Renal cortex interstitium (tissue), 11 donors: ENCODE measurements at regions not wholly inside any gene's neighbourhood (a gene's known extent, or its start where the extent isn't known, plus 50 kb on each side); places are given as distances from the start of the nearest gene placed in this dataset.

Experiments used
- DNase-seq, 11 donors: peaks; one replicate each; pipeline ENCODE4 v3.0.0-alpha.2; 2013; ENCODE audit warnings: low read depth in 9 of 11, low spot score in 4 of 11; ENCODE audit errors: extremely low read depth in 1 of 11

DNA sequence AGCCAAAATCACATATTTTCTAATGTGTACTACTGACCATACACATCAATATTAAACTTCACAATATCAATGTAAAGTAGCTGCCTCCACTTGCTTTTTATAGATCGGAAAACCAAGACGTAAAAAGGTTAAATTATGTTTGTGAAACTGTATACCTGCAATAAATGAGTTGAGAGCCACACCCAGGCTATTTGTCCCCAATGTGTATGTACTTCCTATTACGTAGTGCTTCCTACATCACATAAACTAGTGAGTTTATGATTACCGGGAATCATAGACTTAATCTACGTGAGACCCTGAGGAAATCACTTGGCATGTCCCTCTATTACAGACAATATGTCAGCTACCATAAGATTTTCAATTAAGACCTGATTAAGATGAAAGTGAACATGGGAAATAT, 903.4 kb downstream of the RAB28 start:
- no peak for DNase-seq

- no peak for DNase-seq
These were observed 905.0 kb downstream of the RAB28 start for GRCh38 chr4:12579172-12579571.

GRCh38 chr4:12576409-12576808, 907.7 kb downstream of the RAB28 start:
- DNase-seq: no peak

- DNase-seq: peak in 3 of 11 donors; percentile 18 to 29 (median 20)
These were observed 910.4 kb downstream of the RAB28 start for GRCh38 chr4:12573716-12574115.

- DNase-seq: no peak
These were observed 921.5 kb downstream of the RAB28 start for GRCh38 chr4:12562476-12563140.

GRCh38 chr4:12562021-12562420, 922.1 kb downstream of the RAB28 start:
- DNase-seq: peak in 1 of 11 donors; percentile 9

- DNase-seq: no peak
These were observed 929.1 kb downstream of the RAB28 start for GRCh38 chr4:12555011-12555410.

- DNase-seq: no peak
These were observed 935.5 kb downstream of the RAB28 start for GRCh38 chr4:12548678-12549077.

- DNase-seq: no peak
These were observed 938.3 kb downstream of the RAB28 start for GRCh38 chr4:12545812-12546211.

- DNase-seq: no peak
These were observed 946.0 kb downstream of the RAB28 start for GRCh38 chr4:12538162-12538561.

GRCh38 chr4:12534684-12535083, 949.5 kb downstream of the RAB28 start:
- no peak for DNase-seq

DNA sequence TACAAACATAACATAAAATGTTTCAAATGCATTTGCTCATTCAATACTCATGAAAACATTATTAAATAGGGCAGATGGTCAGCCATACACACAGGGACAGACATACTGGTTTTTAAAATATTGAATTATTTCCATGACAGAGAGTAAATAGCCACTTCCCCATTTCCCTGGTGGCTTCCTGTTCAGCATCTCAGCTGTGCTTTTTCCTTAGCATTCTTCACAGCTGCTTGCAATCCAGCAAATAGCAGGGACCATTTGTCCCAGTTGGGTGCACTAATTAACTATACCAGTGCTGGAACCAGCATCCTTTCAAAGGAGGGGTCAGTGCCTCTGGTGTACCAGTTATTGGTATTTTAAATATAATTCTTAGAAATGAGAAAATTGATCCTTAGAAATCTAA, 964.7 kb downstream of the RAB28 start:
- DNase-seq: no peak

GRCh38 chr4:12507868-12508481, 976.2 kb downstream of the RAB28 start:
- DNase-seq: no peak

GRCh38 chr4:12500409-12500808, 983.7 kb downstream of the RAB28 start:
- DNase-seq: no peak

DNA sequence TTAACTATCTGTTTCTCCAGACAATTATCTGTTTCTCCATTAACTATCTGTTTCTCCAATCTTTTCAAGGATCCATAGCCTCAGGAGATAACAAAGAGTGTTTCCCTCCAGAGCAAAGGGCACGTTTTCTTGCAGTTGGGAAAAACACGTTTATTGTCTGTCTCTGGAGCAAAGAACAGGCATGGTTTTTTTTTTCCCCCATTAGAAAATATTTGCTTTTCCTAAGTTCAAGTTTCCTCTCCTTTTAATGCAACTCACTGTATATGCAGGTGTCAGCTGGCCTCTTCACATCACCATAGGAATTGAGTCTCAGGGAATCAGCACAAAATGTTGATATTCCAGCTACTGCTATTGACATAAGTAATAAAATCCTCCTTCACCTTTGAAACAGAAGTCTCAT, 984.4 kb downstream of the RAB28 start:
- DNase-seq: no peak

DNA sequence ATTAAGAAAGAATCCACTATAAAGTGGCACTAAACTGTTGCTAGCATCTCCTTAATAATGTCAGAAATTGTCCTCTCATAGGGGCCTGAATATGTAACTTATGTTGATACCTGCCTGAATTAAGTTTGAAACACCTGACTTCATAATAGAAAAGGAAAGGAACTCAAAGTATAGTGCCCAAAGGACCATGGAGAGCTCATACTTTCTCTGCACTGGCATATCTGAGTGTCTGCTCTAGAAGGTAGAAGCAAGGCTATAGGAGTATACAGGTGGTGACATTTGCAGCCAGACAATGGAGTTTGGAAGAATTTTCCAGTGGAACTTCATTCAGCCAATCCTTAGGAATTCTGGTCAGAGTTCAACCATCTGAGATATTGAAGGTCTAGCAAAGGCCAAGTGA, 988.9 kb downstream of the RAB28 start:
- no peak for DNase-seq

DNA sequence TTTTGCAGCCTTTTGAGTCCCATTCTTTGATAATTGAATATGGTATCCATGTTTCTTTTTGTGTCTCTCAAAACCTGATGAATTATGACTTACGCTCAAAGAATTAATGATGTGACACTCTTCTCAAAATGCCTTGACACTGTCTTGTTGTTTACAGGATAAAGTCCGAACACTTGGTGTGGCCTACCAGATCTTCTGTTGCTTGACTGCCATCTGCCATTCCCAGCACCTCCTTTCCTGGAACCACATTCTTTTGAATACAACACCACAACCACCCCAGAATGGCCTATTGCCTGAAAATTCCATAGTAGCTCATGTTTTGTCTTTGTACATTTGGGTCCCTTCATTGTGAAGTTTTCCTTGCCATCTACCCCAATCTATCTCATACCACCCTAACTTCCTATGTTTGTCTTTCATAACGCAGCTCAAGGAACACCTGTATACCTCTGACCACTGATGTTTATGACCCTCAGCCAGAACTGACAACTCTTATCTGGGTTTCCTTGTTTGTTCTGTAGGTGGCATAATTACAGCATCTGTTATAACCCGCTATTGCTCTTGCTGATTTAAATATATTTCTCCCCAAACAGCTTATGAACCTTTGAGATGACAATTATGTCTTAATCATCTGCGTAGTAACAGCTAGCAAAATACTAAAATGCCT, 991.3 kb downstream of the RAB28 start:
- no peak for DNase-seq

GRCh38 chr4:12488672-12489071, 995.5 kb downstream of the RAB28 start:
- no peak for DNase-seq

- DNase-seq: no peak
These were observed 997.1 kb downstream of the RAB28 start for GRCh38 chr4:12487000-12487399.

- DNase-seq: no peak
These were observed 1012.1 kb downstream of the RAB28 start for GRCh38 chr4:12472087-12472486.

GRCh38 chr4:12471193-12471592, 1012.9 kb downstream of the RAB28 start:
- DNase-seq: no peak
